NCI-H2171 treated with DMSO at 0.1 percent for 48 hours (cell line): ENCODE measurements at regions not wholly inside any gene's neighbourhood (a gene's known extent, or its start where the extent isn't known, plus 50 kb on each side); places are given as distances from the start of the nearest gene placed in this dataset.
A peak's percentile ranks its signal among the peaks of the same experiment; 100 is the strongest.

Source experiments
- DNase-seq: peaks from one replicate; lab custom pipeline; 2025; lab: John Stamatoyannopoulos, UW

DNA sequence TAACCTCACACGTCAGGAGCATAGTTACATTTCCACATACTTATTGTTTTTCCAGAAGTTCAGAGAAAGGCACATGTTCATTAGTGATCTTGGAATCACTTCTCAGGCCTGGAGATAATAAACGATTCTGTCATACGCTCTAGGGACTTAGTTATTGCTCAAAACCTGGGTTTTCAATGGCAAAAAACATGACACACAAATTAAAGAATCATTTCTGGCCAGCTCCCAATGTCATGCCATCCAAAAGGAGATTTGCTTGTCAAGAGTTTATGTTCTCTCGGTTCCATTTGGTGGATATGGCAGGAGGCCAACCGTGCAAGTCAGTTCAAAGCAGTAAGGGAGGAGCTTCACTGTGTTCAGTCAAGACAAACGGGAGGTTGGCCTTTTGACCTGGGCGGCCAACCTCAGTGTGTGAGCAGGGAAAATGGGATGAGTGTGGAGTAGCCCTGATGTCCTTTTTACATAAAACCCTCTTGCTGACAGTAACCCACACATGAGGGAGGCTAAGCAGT lies 123.4 kb downstream of the NXNL2 start:
- DNase-seq, result peak; percentile 33

DNA sequence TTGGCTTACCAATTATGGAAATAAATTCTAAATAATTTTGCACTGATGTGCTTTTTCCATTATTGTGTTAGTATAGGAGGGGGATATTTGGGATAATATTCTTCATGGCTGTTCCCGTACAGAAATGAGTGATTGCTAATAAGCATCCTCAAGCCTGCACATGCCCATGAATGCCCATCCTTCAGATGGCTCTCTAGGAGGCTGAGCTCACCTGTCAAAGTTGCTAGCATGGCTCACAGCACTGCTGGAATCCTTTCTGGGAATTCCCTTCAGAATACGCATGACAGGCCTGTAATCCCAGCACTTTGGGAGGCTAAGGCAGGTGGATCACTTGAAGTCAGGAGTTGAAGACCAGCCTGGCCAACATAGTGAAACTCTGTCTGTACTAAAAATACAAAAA lies 124.1 kb downstream of the NXNL2 start:
- DNase-seq, result no peak

DNA sequence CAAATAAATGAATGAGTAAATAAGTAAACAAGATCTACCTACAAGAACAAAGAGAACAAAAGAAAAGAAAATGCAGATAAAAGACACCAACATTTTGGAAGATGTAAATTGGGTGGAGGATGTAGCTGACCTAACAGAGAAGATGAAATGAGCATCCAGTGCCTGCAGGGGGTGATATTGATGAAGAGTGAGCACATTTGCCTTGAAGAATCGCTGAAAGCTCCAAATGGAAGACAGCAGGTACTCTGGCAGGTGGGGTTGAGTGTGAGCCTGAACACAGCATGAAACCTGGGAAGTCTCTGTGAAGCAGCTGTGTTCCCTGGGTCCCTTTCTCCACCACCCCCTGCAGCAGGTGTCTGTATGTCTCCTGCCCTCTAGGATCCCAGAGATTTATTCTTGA lies 125.6 kb downstream of the NXNL2 start:
- peak; percentile 40 for DNase-seq

DNA sequence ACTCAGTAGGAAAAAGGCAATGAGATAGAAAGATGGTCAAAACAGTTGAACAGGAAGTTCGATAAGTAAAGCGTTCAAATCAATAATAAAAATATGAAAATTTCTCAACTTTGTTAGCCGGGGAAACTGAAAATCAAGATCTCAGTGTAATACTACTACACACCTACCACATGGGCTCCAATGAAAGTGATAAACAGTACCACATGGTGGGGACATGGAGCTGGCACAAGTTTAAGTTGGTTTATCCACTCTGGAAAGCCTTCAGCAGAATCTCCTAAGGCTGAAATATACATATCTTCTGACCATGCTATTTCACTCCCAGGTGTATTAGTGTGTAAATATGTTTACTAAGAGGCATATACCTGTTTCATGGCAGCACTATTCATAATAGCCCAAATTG lies 126.8 kb downstream of the NXNL2 start:
- no peak for DNase-seq

DNA sequence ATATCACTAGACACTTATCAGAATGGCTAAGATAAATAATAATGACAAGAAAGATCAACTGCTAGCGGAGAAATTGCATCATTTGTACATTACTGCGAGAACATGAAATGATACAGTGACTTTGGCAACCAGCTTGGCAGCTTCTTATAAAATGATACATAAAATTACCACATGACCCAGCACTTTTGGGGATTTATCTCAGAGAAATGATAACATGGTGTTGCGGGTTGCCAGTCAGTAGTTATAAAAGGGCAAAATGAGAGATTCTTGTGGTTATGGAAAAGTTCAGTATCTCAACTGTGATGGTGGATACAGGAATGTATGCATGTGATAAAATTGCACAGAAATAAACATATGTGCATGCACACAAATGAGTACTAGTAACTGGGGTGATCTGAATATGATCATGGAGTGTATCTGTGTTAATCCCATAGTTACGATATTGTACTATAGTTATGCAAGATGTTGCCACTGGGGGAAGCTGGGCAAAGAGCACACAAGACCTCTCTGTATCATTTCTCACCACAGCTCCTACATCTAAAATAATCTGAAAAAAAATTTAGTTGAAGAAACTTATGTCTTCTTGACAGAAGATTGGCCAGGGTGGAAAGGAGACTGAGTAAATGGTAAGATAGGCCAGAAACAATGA lies 128.9 kb downstream of the NXNL2 start:
- DNase-seq, result no peak

DNA sequence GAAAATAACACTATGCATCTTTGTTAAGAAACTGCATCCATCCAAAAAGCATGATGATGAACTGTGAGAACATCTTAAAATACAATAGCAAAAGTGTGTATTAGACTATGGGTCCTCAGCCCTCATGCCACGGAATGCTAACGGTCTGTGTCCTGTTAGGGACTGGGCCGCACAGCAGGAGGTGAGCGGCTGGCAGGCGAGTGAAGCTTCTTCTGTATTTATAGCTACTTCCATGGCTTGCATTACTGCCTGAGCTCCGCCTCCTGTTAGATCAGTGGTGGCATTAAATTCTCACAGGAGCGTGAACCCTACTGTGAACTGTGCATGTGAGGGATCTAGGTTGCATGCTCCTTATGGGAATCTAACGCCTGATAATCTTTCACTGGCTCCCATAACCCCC lies 129.8 kb downstream of the NXNL2 start:
- no peak for DNase-seq

DNA sequence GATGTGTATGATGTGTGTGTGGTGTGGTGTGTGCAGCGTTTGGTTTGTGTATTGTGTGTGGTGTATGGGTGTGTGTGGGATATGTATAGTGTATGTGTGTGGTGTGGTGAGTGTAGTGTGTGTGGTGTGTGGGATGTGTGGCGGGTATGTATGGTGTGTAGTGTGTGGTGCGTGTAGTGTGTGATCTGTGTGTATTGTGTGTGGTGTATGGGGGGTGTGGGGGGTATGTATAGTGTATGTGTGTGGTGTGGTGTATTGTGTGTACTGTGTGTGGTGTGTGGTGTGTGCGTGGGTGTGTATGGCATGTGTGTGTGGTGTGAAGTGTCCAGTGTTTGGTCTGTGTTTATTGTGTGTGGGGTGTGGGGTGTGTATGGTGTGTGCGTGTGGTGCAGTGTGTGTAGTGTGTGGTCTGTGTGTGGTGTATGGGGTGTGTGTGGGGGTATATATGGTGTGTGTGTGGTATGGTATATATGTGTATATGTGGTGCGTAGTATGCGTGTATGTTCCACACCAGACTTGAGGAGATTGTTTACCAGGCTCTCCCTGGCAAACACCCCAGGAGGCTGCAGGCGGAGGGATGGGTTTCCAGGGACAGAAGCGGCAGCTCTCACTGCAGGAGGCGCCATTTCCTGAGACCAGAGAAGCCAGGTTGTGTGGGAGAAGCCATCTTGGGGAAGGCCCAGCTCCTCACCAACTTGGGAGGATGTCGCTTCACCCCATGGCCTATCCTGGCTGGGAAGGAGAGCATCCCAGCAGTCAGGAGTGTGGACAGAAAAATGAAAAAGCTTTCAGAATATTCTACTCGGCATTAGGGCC lies 138.1 kb downstream of the NXNL2 start:
- DNase-seq, result no peak

DNA sequence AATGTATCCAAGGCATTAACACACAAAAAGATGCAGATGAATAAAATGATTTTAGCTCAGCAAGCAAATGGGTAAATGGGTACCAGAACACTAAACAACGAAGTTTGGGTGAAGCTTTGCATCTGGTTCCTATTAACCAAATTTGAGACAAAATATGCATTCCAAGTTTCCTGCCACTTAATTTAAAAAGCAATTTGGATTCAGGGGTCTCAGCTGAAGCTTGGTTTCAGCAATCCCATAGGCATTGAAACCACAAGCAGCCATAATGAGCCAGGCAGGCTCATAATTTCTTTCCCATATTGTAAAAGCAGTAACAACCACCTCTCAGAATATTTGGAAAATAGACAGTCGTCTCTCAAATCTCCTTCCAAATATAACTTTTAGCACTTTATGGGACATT lies 138.9 kb downstream of the NXNL2 start:
- DNase-seq, result no peak

DNA sequence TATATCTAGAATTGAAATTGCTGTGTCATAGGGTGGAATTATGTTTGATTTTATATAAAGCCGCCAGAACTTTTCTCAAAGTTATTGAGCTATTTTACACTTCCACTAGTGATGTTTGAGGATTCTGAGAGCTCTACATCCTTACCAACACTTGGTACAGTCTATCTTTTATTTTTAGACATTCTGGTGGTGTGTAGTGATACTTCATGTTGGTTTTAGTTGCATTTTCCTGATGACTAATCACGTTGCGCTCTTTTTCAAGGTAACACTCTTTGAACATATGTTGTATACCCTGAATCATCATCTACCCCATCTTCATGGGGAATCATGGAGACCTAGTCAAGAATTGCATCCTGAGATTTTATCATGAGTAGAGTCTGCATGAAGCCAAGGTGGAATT lies 141.7 kb downstream of the NXNL2 start:
- DNase-seq, result no peak

DNA sequence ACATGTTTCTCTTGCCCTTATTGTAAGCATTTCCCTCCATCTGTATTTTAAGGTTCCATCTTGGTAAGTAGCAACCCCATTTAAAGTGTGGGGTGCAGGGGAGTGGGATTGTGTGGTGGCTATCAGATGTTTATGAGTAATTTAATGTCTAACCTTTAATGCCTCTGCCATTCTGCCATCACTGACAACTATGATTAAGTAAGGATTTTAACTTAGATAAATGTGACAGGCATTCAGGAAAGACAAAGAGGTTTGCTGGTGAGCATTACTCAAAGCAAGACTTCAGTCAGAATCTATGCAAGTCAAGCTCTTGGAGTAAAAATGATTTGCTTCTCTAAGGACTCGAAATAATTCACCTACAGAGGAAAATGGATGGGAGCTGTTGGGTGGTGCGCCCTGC lies 143.0 kb downstream of the NXNL2 start:
- no peak for DNase-seq

DNA sequence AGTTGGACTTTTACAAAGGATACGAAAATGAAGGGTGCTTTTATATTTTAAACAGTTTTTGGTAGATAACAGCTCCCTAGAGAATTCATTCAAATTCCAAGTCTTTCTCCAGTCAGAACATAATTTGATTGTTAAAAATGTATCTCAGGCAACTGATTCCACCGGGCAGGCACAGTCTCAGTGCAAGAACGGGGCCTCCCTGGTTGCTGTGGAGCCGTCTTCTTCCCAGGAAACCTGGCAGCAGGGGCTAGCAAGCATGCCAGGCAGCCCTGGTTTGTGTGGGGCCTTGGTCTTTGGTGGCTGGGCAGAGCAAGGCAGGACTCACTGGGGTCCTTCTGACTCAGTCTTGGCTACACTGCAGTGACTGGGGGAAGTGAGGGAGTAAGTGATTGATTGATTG lies 143.5 kb downstream of the NXNL2 start:
- DNase-seq, result no peak

DNA sequence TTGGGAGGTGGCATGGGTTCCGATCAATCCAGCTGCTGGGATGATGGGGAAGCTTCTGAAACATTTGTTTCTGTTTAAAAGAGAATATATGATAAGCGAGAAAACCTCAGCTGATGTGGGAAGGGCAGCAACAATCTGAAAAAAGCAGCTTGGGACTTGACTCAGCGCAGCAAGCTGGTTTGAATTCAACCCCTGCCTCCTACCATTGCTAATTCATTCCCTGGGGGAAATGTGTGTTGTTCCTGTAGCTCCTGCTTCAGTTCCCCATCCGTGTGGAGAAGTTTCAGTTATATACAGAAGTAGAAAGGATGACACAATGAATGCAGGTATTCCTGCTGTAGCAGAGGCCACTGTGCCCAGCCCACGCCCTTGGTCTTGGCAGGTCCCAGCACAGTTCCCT lies 145.1 kb downstream of the NXNL2 start:
- no peak for DNase-seq

DNA sequence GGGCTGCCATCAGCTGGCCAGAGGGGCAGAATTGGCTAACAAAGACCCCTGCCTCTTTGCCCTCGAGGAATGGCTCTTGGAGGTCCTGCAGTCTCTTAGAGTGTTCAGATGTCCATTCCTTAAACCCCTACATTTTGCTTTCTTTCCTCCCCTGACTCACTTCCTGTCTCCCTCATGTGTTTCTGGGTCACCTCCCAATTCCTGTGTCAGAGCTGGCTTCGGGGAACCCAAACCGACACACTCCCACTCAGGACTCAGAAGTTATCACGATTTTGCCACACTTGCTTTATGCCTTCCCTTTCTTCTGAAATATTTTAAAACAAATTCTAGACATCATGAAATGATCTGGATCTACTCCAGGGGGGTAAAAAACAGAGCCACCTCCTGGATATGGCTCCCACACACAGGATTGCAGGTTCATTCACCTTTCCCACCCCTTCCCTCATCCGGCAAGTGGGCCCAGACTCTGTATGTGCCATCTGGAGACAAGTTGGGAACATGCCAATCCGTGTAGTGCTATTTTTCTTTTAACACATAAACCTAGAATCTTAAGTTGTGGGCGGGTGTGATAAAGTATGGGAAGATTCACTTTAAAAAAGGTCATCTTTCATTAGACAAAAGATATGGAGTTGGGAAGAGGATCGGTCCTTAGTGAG lies 145.7 kb downstream of the NXNL2 start:
- DNase-seq, result no peak

DNA sequence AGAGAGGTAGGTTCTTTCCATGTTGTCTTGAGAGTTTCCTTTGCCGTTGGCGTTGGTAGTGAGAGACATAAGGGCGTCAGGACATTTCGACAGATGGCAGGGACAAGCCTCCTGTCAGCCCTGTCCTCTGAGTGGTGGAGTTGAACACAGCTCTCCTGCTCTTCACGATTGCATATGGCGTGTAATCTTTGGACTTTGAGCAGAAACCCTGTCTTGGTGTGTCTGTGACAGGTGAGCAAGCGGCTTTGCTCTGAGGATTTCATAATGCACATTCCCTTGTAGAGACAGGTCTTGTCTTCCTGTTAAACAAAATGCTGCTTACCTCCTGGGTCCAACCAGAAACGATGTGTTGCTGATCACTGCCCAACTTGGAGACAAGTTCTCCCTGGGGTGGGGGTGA lies 146.5 kb downstream of the NXNL2 start:
- no peak for DNase-seq

DNA sequence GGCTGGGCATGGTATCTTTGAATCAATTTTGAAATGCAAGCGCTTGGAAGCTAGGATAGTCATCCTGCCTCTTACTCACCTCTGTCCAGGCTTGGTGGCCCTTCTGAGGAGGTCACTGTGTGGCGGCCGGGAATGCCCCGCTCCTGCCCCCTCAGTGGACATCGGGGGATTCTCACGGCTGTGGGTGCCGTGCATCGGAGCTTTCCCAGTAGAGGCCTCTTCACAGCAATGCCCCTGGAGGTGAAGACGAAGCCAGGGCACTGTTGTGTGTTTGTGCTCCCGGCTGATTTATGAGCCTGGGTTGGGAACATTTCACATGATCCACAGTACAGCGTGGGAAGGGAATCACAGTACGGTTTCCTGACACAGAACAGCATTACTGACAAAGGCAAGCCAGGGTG lies 147.5 kb downstream of the NXNL2 start:
- no peak for DNase-seq

DNA sequence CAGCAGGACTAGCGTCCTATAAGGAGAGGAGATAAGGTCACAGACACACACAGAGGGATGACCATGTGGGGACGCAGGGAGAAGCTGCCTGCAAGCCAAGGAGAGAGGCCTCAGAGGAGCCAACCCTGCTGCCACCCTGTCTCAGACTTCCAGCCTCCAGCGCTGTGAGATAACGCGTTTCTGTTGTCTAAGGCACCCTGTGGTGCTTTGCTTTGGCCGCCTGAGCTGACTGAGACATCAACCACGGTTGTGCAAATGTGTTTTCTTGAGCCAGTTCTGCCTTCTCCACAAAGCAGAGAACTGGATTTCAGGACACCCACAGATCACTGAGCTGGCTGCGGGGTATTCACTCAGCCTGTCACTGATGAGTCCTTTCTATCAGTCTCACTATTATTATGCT lies 149.1 kb downstream of the NXNL2 start:
- DNase-seq, result no peak

DNA sequence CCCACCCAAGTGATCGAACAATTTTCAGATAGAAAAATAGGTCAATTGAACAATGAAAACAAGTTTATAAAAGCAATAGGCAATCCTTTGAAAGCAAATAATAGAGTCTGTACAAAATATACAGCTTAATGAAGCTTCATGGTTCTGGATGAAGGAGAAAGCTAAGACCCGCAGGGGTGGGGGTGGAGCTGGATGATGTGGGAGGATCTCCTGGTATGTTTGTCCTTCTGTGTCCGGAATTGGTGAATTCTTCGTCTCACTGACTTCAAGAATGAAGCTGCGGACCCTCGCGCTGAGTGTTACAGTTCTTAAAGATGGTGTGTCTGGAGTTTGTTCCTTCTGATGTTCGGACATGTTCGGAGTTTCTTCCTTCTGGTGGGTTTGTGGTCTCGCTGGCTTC lies 149.9 kb downstream of the NXNL2 start:
- no peak for DNase-seq

DNA sequence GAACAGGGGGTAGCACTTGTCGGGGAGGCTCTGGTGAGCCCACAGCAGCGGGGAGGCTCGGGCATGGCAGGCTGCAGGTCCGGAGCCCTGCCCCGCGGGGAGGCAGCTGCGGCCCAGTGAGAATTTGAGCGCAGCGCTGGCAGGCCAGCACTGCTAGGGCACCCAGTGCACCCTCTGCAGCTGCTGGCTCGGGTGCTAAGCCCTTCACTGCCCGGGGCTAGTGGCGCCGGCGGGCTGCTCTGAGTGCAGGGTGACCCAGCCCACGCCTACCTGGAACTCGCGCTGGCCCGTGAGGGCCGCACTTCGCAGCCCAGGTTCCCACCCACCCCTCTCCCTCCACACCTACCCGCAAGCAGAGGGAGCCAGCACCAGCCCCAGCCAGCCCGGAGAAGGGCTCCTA lies 151.0 kb downstream of the NXNL2 start:
- no peak for DNase-seq

DNA sequence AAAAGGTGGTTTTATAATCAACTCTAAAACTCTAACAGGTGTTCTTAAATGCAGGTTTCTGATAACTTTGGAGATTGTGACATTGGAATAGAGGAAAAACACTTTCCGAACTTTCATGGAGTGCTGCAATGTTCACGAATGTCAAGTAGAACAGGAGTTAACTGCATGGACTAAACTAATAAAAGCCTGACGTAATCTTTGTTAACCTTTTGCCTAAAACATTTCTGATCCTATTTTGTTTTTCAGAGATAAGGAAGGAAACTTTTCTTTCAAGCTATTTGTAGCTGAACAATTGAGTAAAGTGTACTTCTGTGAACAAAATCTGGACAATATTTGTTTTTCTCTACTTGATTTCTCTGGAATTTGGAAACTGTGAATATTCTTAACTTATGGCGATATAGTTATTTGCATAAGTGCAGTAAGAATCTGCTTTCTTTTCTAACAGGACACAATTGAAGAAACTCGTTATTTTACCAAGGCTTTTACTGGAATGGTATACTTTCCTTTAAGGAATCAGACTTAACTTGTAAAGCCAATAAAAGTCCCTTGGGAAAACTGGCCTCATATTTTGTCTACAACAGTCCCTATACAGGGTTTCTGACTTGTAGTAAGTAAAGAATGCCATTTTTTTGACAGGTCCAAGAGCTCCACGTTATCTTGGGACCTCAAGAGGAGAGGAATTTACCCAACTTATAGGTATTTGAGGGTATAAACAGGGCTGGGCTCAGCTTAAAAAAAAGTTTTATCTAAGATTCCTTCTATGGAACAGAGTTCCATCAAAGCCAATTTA lies 154.7 kb downstream of the NXNL2 start:
- DNase-seq, result no peak

DNA sequence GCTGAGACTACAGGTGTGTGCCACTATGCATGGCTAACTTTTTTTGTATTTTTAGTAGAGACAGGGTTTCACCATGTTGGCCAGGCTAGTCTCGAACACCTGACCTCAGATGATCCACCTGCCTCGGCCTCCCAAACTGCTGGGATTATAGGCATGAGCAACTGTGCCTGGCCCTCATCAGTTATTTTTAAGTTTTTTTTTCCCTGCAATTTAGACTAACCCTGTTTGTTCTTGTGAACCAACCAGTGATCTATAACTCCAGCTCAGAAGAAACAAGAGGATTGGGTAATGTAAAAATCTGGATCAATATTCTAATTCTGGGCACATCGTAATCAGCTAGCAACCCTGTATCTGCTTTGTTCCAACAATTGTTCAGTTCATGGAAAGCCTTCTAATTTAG lies 155.7 kb downstream of the NXNL2 start:
- DNase-seq, result no peak

DNA sequence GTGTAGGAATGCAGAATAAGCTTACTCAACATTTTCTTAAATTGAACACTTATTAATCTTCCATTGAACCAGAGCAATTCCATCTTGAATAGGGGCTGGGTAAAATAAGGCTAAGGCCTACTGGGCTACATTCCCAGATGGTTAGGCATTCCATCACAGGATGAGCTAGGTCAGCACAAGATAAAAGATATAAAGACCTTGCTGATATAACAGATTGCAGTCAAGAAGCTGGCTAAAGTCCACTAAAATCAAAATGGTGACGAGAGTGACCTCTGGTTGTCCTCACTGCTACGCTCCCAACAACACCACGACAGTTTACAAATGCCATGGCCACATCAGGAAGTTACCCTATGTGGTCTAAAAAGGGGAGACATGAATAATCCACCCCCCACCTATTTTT lies 156.1 kb downstream of the NXNL2 start:
- DNase-seq, result no peak

DNA sequence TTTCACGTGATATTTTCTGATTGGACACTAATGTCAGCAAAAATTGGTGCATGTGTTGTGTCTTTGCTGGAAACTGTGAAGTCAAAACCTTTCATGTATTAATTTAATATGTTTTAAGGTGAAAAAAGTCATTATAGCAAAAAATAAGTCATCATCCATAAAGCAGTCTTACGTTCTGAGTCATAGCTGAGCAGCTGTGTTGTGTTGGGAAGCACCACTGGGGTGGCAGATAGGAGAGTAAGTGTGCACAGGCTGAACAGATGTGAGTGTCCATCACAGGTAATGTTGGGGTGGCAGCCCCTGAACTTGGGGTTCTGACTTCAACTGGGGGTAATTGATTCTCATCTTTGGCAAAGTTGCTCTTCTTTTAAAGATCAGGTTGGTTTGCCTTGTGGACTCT lies 156.8 kb downstream of the NXNL2 start:
- no peak for DNase-seq
